HFF-Myc (cell line): ENCODE measurements at regions not wholly inside any gene's neighbourhood (a gene's known extent, or its start where the extent isn't known, plus 50 kb on each side); places are given as distances from the start of the nearest gene placed in this dataset.

ENCODE experiments used
- DNase-seq: peaks from one replicate; pipeline ENCODE4 v3.0.0-alpha.2; 2011; ENCODE audit warnings: low read depth; ENCODE audit errors: extremely low read depth
- H3K4me3 ChIP-seq: replicated peaks from 2 replicates; pipeline ENCODE4 v1.5.1; 2011; ENCODE audit warnings: low read depth, mild to moderate bottlenecking, control low read depth, low read length
- TF ChIP-seq, protein P1 (sequence below): IDR thresholded peaks from 2 replicates; pipeline ENCODE4 v1.5.1; 2012; ENCODE audit warnings: mild to moderate bottlenecking, low read depth, low read length, control low read depth; ENCODE audit errors: missing control alignments

- H3K4me3 ChIP-seq: no peak overlapping the region
- DNase-seq: no peak
- TF ChIP-seq, protein P1, sequence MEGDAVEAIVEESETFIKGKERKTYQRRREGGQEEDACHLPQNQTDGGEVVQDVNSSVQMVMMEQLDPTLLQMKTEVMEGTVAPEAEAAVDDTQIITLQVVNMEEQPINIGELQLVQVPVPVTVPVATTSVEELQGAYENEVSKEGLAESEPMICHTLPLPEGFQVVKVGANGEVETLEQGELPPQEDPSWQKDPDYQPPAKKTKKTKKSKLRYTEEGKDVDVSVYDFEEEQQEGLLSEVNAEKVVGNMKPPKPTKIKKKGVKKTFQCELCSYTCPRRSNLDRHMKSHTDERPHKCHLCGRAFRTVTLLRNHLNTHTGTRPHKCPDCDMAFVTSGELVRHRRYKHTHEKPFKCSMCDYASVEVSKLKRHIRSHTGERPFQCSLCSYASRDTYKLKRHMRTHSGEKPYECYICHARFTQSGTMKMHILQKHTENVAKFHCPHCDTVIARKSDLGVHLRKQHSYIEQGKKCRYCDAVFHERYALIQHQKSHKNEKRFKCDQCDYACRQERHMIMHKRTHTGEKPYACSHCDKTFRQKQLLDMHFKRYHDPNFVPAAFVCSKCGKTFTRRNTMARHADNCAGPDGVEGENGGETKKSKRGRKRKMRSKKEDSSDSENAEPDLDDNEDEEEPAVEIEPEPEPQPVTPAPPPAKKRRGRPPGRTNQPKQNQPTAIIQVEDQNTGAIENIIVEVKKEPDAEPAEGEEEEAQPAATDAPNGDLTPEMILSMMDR: no peak
These were observed 1866.9 kb upstream of the PIK3C3 start for GRCh38 chr18:40088130-40088529.

- no peak overlapping the region for H3K4me3 ChIP-seq
- TF ChIP-seq, protein P1: no peak
- no peak for DNase-seq
These were observed 1875.2 kb upstream of the PIK3C3 start for GRCh38 chr18:40079786-40080185.

DNA sequence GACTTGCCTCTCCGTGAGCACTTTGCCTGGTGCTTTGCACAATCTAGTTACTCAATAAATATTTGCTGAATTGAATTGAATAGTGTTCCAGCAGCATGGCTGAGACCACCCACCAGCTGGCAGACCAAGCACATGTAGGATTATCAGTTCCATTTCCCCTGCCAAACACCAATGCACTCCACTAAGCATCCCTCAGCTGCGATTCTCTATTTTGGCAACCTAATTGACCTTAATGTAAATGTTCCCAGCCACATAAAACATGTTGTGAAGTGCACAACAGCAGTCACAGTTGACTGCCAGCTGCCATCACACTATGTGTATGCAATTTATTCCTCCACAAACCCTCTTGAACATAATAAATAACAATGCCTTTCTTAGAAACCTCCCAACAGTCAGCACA is 1879.4 kb upstream of the PIK3C3 start:
- TF ChIP-seq, protein P1: no peak
- no peak for DNase-seq
- H3K4me3 ChIP-seq: no peak overlapping the region

GRCh38 chr18:40072761-40073160 is 1882.3 kb upstream of the PIK3C3 start:
- TF ChIP-seq, protein P1: no peak
- no peak overlapping the region for H3K4me3 ChIP-seq
- DNase-seq: no peak

DNA sequence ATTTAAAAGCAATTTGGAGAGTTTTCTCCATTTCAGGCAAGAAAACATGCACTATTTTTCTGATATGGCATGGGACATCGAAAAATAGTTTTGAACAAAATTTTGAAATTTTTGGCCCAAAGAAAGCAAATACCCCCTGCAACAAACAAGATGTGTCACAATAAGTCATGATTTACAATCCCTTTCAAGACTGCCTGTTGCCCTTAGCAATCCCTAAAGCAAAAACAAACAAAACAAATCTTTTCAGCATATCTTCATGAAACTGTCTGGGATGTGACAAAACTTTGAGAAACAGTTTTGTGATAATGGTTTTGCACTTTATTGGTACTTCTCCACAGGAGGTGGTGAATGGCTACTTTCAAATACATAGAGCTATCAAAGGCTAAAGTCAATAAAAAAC is 1888.7 kb upstream of the PIK3C3 start:
- TF ChIP-seq, protein P1: no peak
- no peak for DNase-seq
- no peak overlapping the region for H3K4me3 ChIP-seq

GRCh38 chr18:40063488-40063887 is 1891.5 kb upstream of the PIK3C3 start:
- no peak overlapping the region for H3K4me3 ChIP-seq
- DNase-seq: no peak
- TF ChIP-seq, protein P1: no peak

GRCh38 chr18:40061086-40061485 is 1893.9 kb upstream of the PIK3C3 start:
- H3K4me3 ChIP-seq: no peak overlapping the region
- TF ChIP-seq, protein P1: no peak
- no peak for DNase-seq
